HCT116 (cell line): ENCODE measurements at regions not wholly inside any gene's neighbourhood (a gene's known extent, or its start where the extent isn't known, plus 50 kb on each side); places are given as distances from the start of the nearest gene placed in this dataset.

ENCODE experiments used
- ATAC-seq: fragments of 200-7000 bp; cut with Tn5 transposase; 2 replicates; pipeline ENCODE4 v1.9.1; 2020; ENCODE audit warnings: mild to moderate bottlenecking, moderate library complexity
- BruUV-seq: library from RNA; stranded (reverse); fragments of 400-500 nt; replicated peaks from 2 replicates; lab custom pipeline; 2021; lab: Mats Ljungman, UMichigan
- CTCF ChIA-PET: fragments of 300-600 bp; sonication (Branson Sonifier 250); formaldehyde crosslinking; loops from one replicate; lab custom pipeline; 2021; ENCODE audit warnings: antibody characterized with exemption; lab: Charles Lee
- POLR2A ChIA-PET: fragments of 300-600, 350-600 bp; sonication (Branson Sonifier 250); formaldehyde crosslinking; loops from one replicate; lab custom pipeline; 2021; ENCODE audit warnings: antibody characterized with exemption; lab: Charles Lee
- RAD21 ChIA-PET, 2 experiments: fragments of 300-600 bp; sonication (Branson Sonifier 250); formaldehyde crosslinking; loops; one replicate each; lab custom pipeline; 2023; ENCODE audit warnings: low total read pairs in 2 of 2; ENCODE audit not compliant: uncharacterized antibody in 2 of 2, unreplicated experiment in 2 of 2, low non-redundant PET in 1 of 2; lab: Charles Lee
- DNase-seq: peaks from one replicate; pipeline ENCODE4 v3.0.0-alpha.2; 2010; ENCODE audit warnings: low read depth, low spot score
- H2AFZ ChIP-seq: fragments of 200-600 bp; shearing (Covaris generic), sonication (generic); 2 replicates; pipeline ENCODE4 v1.6.1; 2017; ENCODE audit warnings: low read depth, mixed run types, mixed read lengths, antibody characterized with exemption, low read length; ENCODE audit not compliant: poor library complexity, severe bottlenecking
- H3K27ac ChIP-seq: 2 replicates; pipeline ENCODE4 v1.5.1; 2012; ENCODE audit warnings: low read depth, low read length
- H3K27me3 ChIP-seq: fragments of 200-600 bp; sonication (generic); 2 replicates; pipeline ENCODE4 v1.6.1; 2016; ENCODE audit warnings: mixed run types, low read length, mixed read lengths; ENCODE audit not compliant: insufficient read depth
- H3K36me3 ChIP-seq, 2 experiments: fragments of 200-500 bp in 1 of 2; fragments of 200-600 bp in 1 of 2; sonication (Bioruptor generic) in 1 of 2; sonication (generic) in 1 of 2; 2 replicates each; pipeline versions ENCODE4 v1.5.1 to v1.6.1; 2014 to 2016; ENCODE audit warnings: low read length in 2 of 2, inconsistent platforms in 1 of 2, mixed read lengths in 1 of 2, mixed run types in 1 of 2; ENCODE audit not compliant: insufficient read depth in 2 of 2, control insufficient read depth in 1 of 2
- H3K4me1 ChIP-seq, 2 experiments: fragments of 200-600 bp in 1 of 2; sonication (generic) in 1 of 2; 2 replicates each; pipeline versions ENCODE4 v1.5.1 to v1.6.1; 2012 to 2017; ENCODE audit warnings: low read length in 2 of 2, inconsistent platforms in 1 of 2, mild to moderate bottlenecking in 1 of 2, mixed read lengths in 1 of 2, mixed run types in 1 of 2, moderate library complexity in 1 of 2; ENCODE audit not compliant: insufficient read depth in 2 of 2, control insufficient read depth in 1 of 2
- H3K4me2 ChIP-seq: fragments of 200-600 bp; sonication (generic); 2 replicates; pipeline ENCODE4 v1.6.1; 2017; ENCODE audit warnings: mixed run types, low read length, mixed read lengths
- H3K4me3 ChIP-seq, 2 experiments: fragments of 200-600 bp in 1 of 2; sonication (generic) in 1 of 2; replicated peaks in 1 of 2; 2 replicates each; pipeline ENCODE4 v1.5.1; 2011 to 2016; ENCODE audit warnings: low read length in 2 of 2, control low read depth in 1 of 2, low read depth in 1 of 2, mild to moderate bottlenecking in 1 of 2, mixed read lengths in 1 of 2, mixed run types in 1 of 2
- H3K79me2 ChIP-seq: fragments of 200-600 bp; sonication (generic); 2 replicates; pipeline ENCODE4 v1.6.1; 2017; ENCODE audit warnings: mild to moderate bottlenecking, mixed run types, low read length, moderate library complexity, mixed read lengths; ENCODE audit not compliant: insufficient read depth
- H3K9ac ChIP-seq: fragments of 200-600 bp; sonication (generic); 2 replicates; pipeline ENCODE4 v1.6.1; 2016; ENCODE audit warnings: low read length, mixed read lengths
- H3K9me2 ChIP-seq: fragments of 200-600 bp; sonication (generic), shearing (Covaris generic); 2 replicates; pipeline ENCODE4 v1.6.1; 2017; ENCODE audit warnings: mixed run types, mild to moderate bottlenecking, moderate library complexity; ENCODE audit not compliant: insufficient read depth
- H3K9me3 ChIP-seq, 2 experiments: fragments of 200-500 bp in 1 of 2; fragments of 200-600 bp in 1 of 2; sonication (Bioruptor generic) in 1 of 2; sonication (generic) in 1 of 2; 2 replicates each; pipeline ENCODE4 v1.6.1; 2014 to 2017; ENCODE audit warnings: low read length in 2 of 2, mixed read lengths in 2 of 2, inconsistent platforms in 1 of 2, low read depth in 1 of 2, mild to moderate bottlenecking in 1 of 2, mixed run types in 1 of 2, moderate library complexity in 1 of 2; ENCODE audit not compliant: control insufficient read depth in 1 of 2, insufficient read depth in 1 of 2
- H4K20me1 ChIP-seq: fragments of 200-600 bp; sonication (generic), shearing (Covaris generic); 2 replicates; pipeline ENCODE4 v1.6.1; 2017; ENCODE audit warnings: mixed run types, mild to moderate bottlenecking, moderate library complexity; ENCODE audit not compliant: insufficient read depth
- ATF3 ChIP-seq: IDR thresholded peaks from 2 replicates; pipeline ENCODE4 v1.6.1; 2012
- CBX3 ChIP-seq: IDR thresholded peaks from 2 replicates; pipeline ENCODE4 v1.6.1; 2012; ENCODE audit warnings: low read depth
- CTCF ChIP-seq, 3 experiments: fragments of 200-600 bp in 1 of 3; sonication (generic) in 1 of 3; IDR thresholded peaks in 2 of 3; conservative IDR thresholded peaks in 1 of 3; 2 replicates each; pipeline ENCODE4 v1.5.1; 2012 to 2017; ENCODE audit warnings: low read depth in 2 of 3, low read length in 2 of 3, antibody characterized with exemption in 1 of 3, borderline replicate concordance in 1 of 3, control low read depth in 1 of 3, mild to moderate bottlenecking in 1 of 3, mixed read lengths in 1 of 3, mixed run types in 1 of 3, moderate library complexity in 1 of 3; ENCODE audit not compliant: insufficient read depth in 1 of 3
- ELF1 ChIP-seq: IDR thresholded peaks from 2 replicates; pipeline ENCODE4 v1.6.1; 2012; ENCODE audit warnings: low read depth, borderline replicate concordance
- EZH2 ChIP-seq: fragments of 200-600 bp; sonication (generic); IDR thresholded peaks from 2 replicates; pipeline ENCODE4 v1.6.1; 2017; ENCODE audit warnings: antibody characterized with exemption, mixed run types
- JUND ChIP-seq: IDR thresholded peaks from 2 replicates; pipeline ENCODE4 v1.6.1; 2012
- REST ChIP-seq: IDR thresholded peaks from 2 replicates; pipeline ENCODE4 v1.6.1; 2012; ENCODE audit warnings: low read depth
- SIN3A ChIP-seq: IDR thresholded peaks from 2 replicates; pipeline ENCODE4 v1.6.1; 2012; ENCODE audit warnings: low read depth
- YY1 ChIP-seq: IDR thresholded peaks from 2 replicates; pipeline ENCODE4 v1.6.1; 2011; ENCODE audit warnings: low read length, low read depth, moderate library complexity, mild to moderate bottlenecking; ENCODE audit not compliant: insufficient replicate concordance; ENCODE audit errors: extremely low read depth
- ZBTB33 ChIP-seq: IDR thresholded peaks from 2 replicates; pipeline ENCODE4 v1.6.1; 2011; ENCODE audit warnings: mild to moderate bottlenecking, low read length, moderate library complexity; ENCODE audit not compliant: insufficient replicate concordance; ENCODE audit errors: extremely low read depth
- intact Hi-C: fragments of 100-400 bp; cut with micrococcal nuclease; formaldehyde crosslinking; loops from 2 replicates; pipeline ENCODE4 v1.10.0; 2022

GRCh38 chr15:30770759-30771158 lies 133.0 kb upstream of the FAN1 start:
- RAD21 ChIA-PET = no interaction called here
- Histone ChIP-seq H4K20me1 (no peaks in the 10 kb centered on the region), H3K4me1 (no peaks in the 10 kb centered on the region), H3K27ac (no peak overlapping the region)
- ATAC-seq (no peak), DNase-seq (no peak)
- POLR2A ChIA-PET = no interaction called here
- no peak for TF ChIP-seq ELF1
- no peak for TF ChIP-seq JUND
- no peak for TF ChIP-seq ZBTB33
- TF ChIP-seq SIN3A = no peak
- no peak for TF ChIP-seq REST
- no peak for TF ChIP-seq CBX3
- TF ChIP-seq CTCF (IDR thresholded peaks at IDR 0.05 in 2 of 3, conservative IDR thresholded peaks at IDR 0.05 in 1 of 3; ENCODE audit: borderline replicate concordance in 1 of 3, insufficient read depth in 1 of 3, low read depth in 2 of 3, low read length in 2 of 3) = no peak
- TF ChIP-seq YY1 = no peak
- TF ChIP-seq ATF3 = no peak
- no peak for TF ChIP-seq EZH2
- TF ChIP-seq, all 23 proteins: peak for 0
- intact Hi-C loops = no loop called here
- no peaks in the 10 kb centered on the region for H3K27me3 ChIP-seq
- no peak overlapping the region for H3K4me3 ChIP-seq
- no peaks in the 10 kb centered on the region for H3K9me2 ChIP-seq
- no peaks in the 10 kb centered on the region for H3K79me2 ChIP-seq
- no peak overlapping the region for H3K9ac ChIP-seq
- no peaks in the 10 kb centered on the region for H3K36me3 ChIP-seq
- BruUV-seq = no TSS peak
- H2AFZ ChIP-seq = no peak overlapping the region
- H3K4me2 ChIP-seq = no peak overlapping the region
- no peaks in the 10 kb centered on the region for H3K9me3 ChIP-seq
- CTCF ChIA-PET = no interaction called here
